SK-N-MC (cell line): ENCODE measurements at regions not wholly inside any gene's neighbourhood (a gene's known extent, or its start where the extent isn't known, plus 50 kb on each side); places are given as distances from the start of the nearest gene placed in this dataset.
"Not testable (repeated sequence)": the region's sequence is repeated elsewhere in the genome, so short reads cannot be mapped to it uniquely, and the experiment has no call there.

Experiments
- DNase-seq: peaks from one replicate; pipeline ENCODE4 v3.0.0-alpha.2; 2011; ENCODE audit warnings: low read depth, low spot score
- H3K27ac ChIP-seq: fragments of 200-600 bp; sonication (generic); 2 replicates; pipeline ENCODE4 v1.5.1; 2016; ENCODE audit warnings: mixed run types
- H3K36me3 ChIP-seq: fragments of 200-600 bp; sonication (generic); 2 replicates; pipeline ENCODE4 v1.6.1; 2017; ENCODE audit warnings: antibody characterized with exemption, low read length, mixed read lengths; ENCODE audit not compliant: insufficient read depth
- H3K4me3 ChIP-seq: fragments of 200-600 bp; sonication (generic); 2 replicates; pipeline ENCODE4 v1.5.1; 2016
- H3K9ac ChIP-seq: fragments of 200-600 bp; sonication (generic); 2 replicates; pipeline ENCODE4 v1.8.0; 2017; ENCODE audit warnings: mixed run types, mixed read lengths; ENCODE audit not compliant: insufficient read length
- H3K9me3 ChIP-seq: fragments of 200-600 bp; sonication (generic); 2 replicates; pipeline ENCODE4 v1.6.1; 2017; ENCODE audit warnings: low read depth, mild to moderate bottlenecking, antibody characterized with exemption, low read length, moderate library complexity, mixed read lengths
- EZH2 ChIP-seq: fragments of 200-600 bp; sonication (generic); IDR thresholded peaks from one replicate; pipeline ENCODE4 v1.6.1; 2017; ENCODE audit warnings: antibody characterized with exemption
- FOXP2 ChIP-seq: optimal IDR thresholded peaks from 2 replicates; pipeline ENCODE3; 2011; ENCODE audit warnings: mild to moderate bottlenecking, moderate library complexity; ENCODE audit not compliant: insufficient read depth; ENCODE audit errors: extremely low read length, control extremely low read depth
- POLR2AphosphoS5 ChIP-seq: IDR thresholded peaks from 2 replicates; pipeline ENCODE4 v1.6.1; 2012; ENCODE audit warnings: mild to moderate bottlenecking, low read depth, low read length, borderline replicate concordance

GRCh38 chr4:100630341-100630740, 112.5 kb upstream of the EMCN start:
- no peak overlapping the region for H3K4me3 ChIP-seq
- H3K36me3 ChIP-seq, result no peaks in the 10 kb centered on the region
- H3K9me3 ChIP-seq, result peaks cover 5% of the 10 kb centered on the region; the same call in 1 of the 2 replicates
- no peak for DNase-seq
- TF ChIP-seq POLR2AphosphoS5, result no peak
- no peak overlapping the region for H3K9ac ChIP-seq
- H3K27ac ChIP-seq, result no peak overlapping the region

GRCh38 chr4:100609810-100610209, 92.0 kb upstream of the EMCN start:
- H3K36me3 ChIP-seq, result no peaks in the 10 kb centered on the region
- no peak for DNase-seq
- TF ChIP-seq FOXP2, result no peak
- no peak for TF ChIP-seq EZH2
- TF ChIP-seq POLR2AphosphoS5, result no peak
- H3K4me3 ChIP-seq, result no peak overlapping the region
- H3K9me3 ChIP-seq, result no peaks in the 10 kb centered on the region
- H3K27ac ChIP-seq, result no peak overlapping the region
- H3K9ac ChIP-seq, result no peak overlapping the region

GRCh38 chr4:100608651-100609050, 90.8 kb upstream of the EMCN start:
- DNase-seq, H3K4me3 ChIP-seq, H3K36me3 ChIP-seq: not testable (repeated sequence)

GRCh38 chr4:100605144-100605543, 87.3 kb upstream of the EMCN start:
- no peak overlapping the region for H3K27ac ChIP-seq
- TF ChIP-seq FOXP2, result no peak
- no peak for TF ChIP-seq POLR2AphosphoS5
- no peak for TF ChIP-seq EZH2
- H3K9ac ChIP-seq, result no peak overlapping the region
- no peaks in the 10 kb centered on the region for H3K9me3 ChIP-seq
- no peak for DNase-seq
- no peaks in the 10 kb centered on the region for H3K36me3 ChIP-seq
- no peak overlapping the region for H3K4me3 ChIP-seq

More at GRCh38 chr4:100608651-100609050, 90.8 kb upstream of the EMCN start:
- H3K27ac ChIP-seq, H3K9me3 ChIP-seq, H3K9ac ChIP-seq: not testable (repeated sequence)

GRCh38 chr4:100593935-100594334, 76.1 kb upstream of the EMCN start:
- no peak overlapping the region for H3K9ac ChIP-seq
- no peak overlapping the region for H3K27ac ChIP-seq
- H3K9me3 ChIP-seq, result no peaks in the 10 kb centered on the region
- no peak for DNase-seq
- no peak for TF ChIP-seq EZH2
- no peak overlapping the region for H3K4me3 ChIP-seq
- no peaks in the 10 kb centered on the region for H3K36me3 ChIP-seq

GRCh38 chr4:100591161-100591876, 73.5 kb upstream of the EMCN start:
- Histone ChIP-seq H3K9ac (no peak overlapping the region), H3K27ac (no peak overlapping the region), H3K36me3 (no peaks in the 10 kb centered on the region), H3K9me3 (no peaks in the 10 kb centered on the region), H3K4me3 (no peak overlapping the region)
- no peak for TF ChIP-seq POLR2AphosphoS5
- TF ChIP-seq FOXP2, result no peak
- TF ChIP-seq EZH2, result no peak
- no peak for DNase-seq

GRCh38 chr4:100590325-100590724, 72.5 kb upstream of the EMCN start:
- no peak for DNase-seq
- H3K27ac ChIP-seq, result no peak overlapping the region
- no peaks in the 10 kb centered on the region for H3K9me3 ChIP-seq
- H3K4me3 ChIP-seq, result no peak overlapping the region
- no peaks in the 10 kb centered on the region for H3K36me3 ChIP-seq
- TF ChIP-seq EZH2 (no peak), POLR2AphosphoS5 (no peak), FOXP2 (no peak)
- H3K9ac ChIP-seq, result no peak overlapping the region

- H3K36me3 ChIP-seq, result no peaks in the 10 kb centered on the region
- H3K9me3 ChIP-seq, result no peaks in the 10 kb centered on the region
- H3K4me3 ChIP-seq, result no peak overlapping the region
- H3K27ac ChIP-seq, result no peak overlapping the region
- no peak for DNase-seq
- TF ChIP-seq EZH2 (no peak), FOXP2 (no peak), POLR2AphosphoS5 (no peak)
- H3K9ac ChIP-seq, result no peak overlapping the region
Measured at GRCh38 chr4:100588076-100588475, 70.3 kb upstream of the EMCN start.

- H3K27ac ChIP-seq, result no peak overlapping the region
- no peak for DNase-seq
- no peaks in the 10 kb centered on the region for H3K9me3 ChIP-seq
- no peak for TF ChIP-seq POLR2AphosphoS5
- no peak for TF ChIP-seq EZH2
- no peak for TF ChIP-seq FOXP2
- no peak overlapping the region for H3K4me3 ChIP-seq
- no peak overlapping the region for H3K9ac ChIP-seq
- no peaks in the 10 kb centered on the region for H3K36me3 ChIP-seq
Measured at GRCh38 chr4:100582146-100582545, 64.3 kb upstream of the EMCN start.

GRCh38 chr4:100581337-100581736, 63.5 kb upstream of the EMCN start:
- DNase-seq, result no peak
- H3K9me3 ChIP-seq, result no peaks in the 10 kb centered on the region
- H3K9ac ChIP-seq, result no peak overlapping the region
- no peaks in the 10 kb centered on the region for H3K36me3 ChIP-seq
- H3K27ac ChIP-seq, result no peak overlapping the region
- TF ChIP-seq FOXP2, result no peak
- no peak overlapping the region for H3K4me3 ChIP-seq
